Suprapubic skin (tissue), 3 donors: ENCODE measurements at regions not wholly inside any gene's neighbourhood (a gene's known extent, or its start where the extent isn't known, plus 50 kb on each side); places are given as distances from the start of the nearest gene placed in this dataset.

Experiments
- CTCF ChIP-seq, 2 donors: fragments of 200-600 bp in 1 of 2; fragments of 450-650 bp in 1 of 2; sonication (generic) in 1 of 2; IDR thresholded peaks; one replicate each; pipeline ENCODE4 v1.5.1; 2016 to 2019; ENCODE audit warnings: antibody characterized with exemption in 2 of 2, mild to moderate bottlenecking in 1 of 2, moderate library complexity in 1 of 2
- POLR2AphosphoS5 ChIP-seq, 3 donors: sonication (generic); formaldehyde crosslinking; IDR thresholded peaks; one replicate each; pipeline ENCODE4 v1.6.1; 2017; ENCODE audit warnings: antibody characterized with exemption in 3 of 3

GRCh38 chr3:194971009-194971408 lies 285.3 kb downstream of the FAM43A start:
- TF ChIP-seq CTCF (IDR thresholded peaks at IDR 0.05), result no peak
- TF ChIP-seq POLR2AphosphoS5 (IDR thresholded peaks at IDR 0.05), result no peak
